ENCODE measurements at regions not wholly inside any gene's neighbourhood (a gene's known extent, or its start where the extent isn't known, plus 50 kb on each side); places are given as distances from the start of the nearest gene placed in this dataset.

GRCh38 chr18:76232010-76232409 lies 263.0 kb downstream of the ZNF516 start:
- no peak overlapping the region for H3K27ac Mint-ChIP-seq
- ATAC-seq (no peak), DNase-seq (no peak)
- peaks cover 4% of the 10 kb centered on the region for H3K9me3 Mint-ChIP-seq
- no peaks in the 10 kb centered on the region for H3K36me3 Mint-ChIP-seq (ENCODE audit: low read depth)
- peaks cover 5% of the 10 kb centered on the region for H3K27me3 Mint-ChIP-seq
- H3K4me1 Mint-ChIP-seq, result no peaks in the 10 kb centered on the region
- no peak overlapping the region for H3K4me3 Mint-ChIP-seq

- H3K9me3 Mint-ChIP-seq, result no peaks in the 10 kb centered on the region
- ATAC-seq, result no peak
- peaks cover 5% of the 10 kb centered on the region for H3K27me3 Mint-ChIP-seq
- no peak for DNase-seq
- no peak overlapping the region for H3K4me3 Mint-ChIP-seq
- H3K4me1 Mint-ChIP-seq, result no peaks in the 10 kb centered on the region
- H3K27ac Mint-ChIP-seq, result no peak overlapping the region
- no peaks in the 10 kb centered on the region for H3K36me3 Mint-ChIP-seq (ENCODE audit: low read depth)
These were observed 263.6 kb downstream of the ZNF516 start for GRCh38 chr18:76231402-76231801.

GRCh38 chr18:76230791-76231190 lies 264.3 kb downstream of the ZNF516 start:
- Mint-ChIP-seq H3K4me3 (no peak overlapping the region), H3K27ac (no peak overlapping the region)

GRCh38 chr18:76228716-76229115 lies 266.3 kb downstream of the ZNF516 start:
- Mint-ChIP-seq H3K27ac (no peak overlapping the region), H3K36me3 (ENCODE audit: low read depth) (no peaks in the 10 kb centered on the region), H3K9me3 (no peaks in the 10 kb centered on the region), H3K27me3 (peaks cover 4% of the 10 kb centered on the region), H3K4me3 (no peak overlapping the region), H3K4me1 (no peaks in the 10 kb centered on the region)
- ATAC-seq, result no peak
- DNase-seq, result no peak

More at GRCh38 chr18:76230791-76231190, 264.3 kb downstream of the ZNF516 start:
- DNase-seq (no peak), ATAC-seq (no peak)
- no peaks in the 10 kb centered on the region for H3K36me3 Mint-ChIP-seq (ENCODE audit: low read depth)
- peaks cover 5% of the 10 kb centered on the region for H3K27me3 Mint-ChIP-seq
- H3K9me3 Mint-ChIP-seq, result no peaks in the 10 kb centered on the region
- no peaks in the 10 kb centered on the region for H3K4me1 Mint-ChIP-seq

GRCh38 chr18:76227759-76228158 lies 267.3 kb downstream of the ZNF516 start:
- DNase-seq (no peak), ATAC-seq (no peak)
- Mint-ChIP-seq H3K27me3 (peaks cover 4% of the 10 kb centered on the region), H3K36me3 (ENCODE audit: low read depth) (no peaks in the 10 kb centered on the region), H3K4me1 (no peaks in the 10 kb centered on the region), H3K4me3 (no peak overlapping the region), H3K9me3 (no peaks in the 10 kb centered on the region), H3K27ac (no peak overlapping the region)

- H3K27ac Mint-ChIP-seq, result no peak overlapping the region
- ATAC-seq (no peak), DNase-seq (no peak)
- no peak overlapping the region for H3K4me3 Mint-ChIP-seq
- H3K9me3 Mint-ChIP-seq, result no peaks in the 10 kb centered on the region
- no peaks in the 10 kb centered on the region for H3K27me3 Mint-ChIP-seq
- no peaks in the 10 kb centered on the region for H3K4me1 Mint-ChIP-seq
- no peaks in the 10 kb centered on the region for H3K36me3 Mint-ChIP-seq (ENCODE audit: low read depth)
These were observed 271.6 kb downstream of the ZNF516 start for GRCh38 chr18:76223403-76223802.

GRCh38 chr18:76219023-76219422 lies 276.0 kb downstream of the ZNF516 start:
- Mint-ChIP-seq H3K9me3 (no peaks in the 10 kb centered on the region), H3K27ac (no peak overlapping the region), H3K27me3 (no peaks in the 10 kb centered on the region), H3K4me3 (no peak overlapping the region), H3K4me1 (peaks cover 2% of the 10 kb centered on the region), H3K36me3 (ENCODE audit: low read depth) (no peaks in the 10 kb centered on the region)
- DNase-seq (no peak), ATAC-seq (no peak)

- H3K27me3 Mint-ChIP-seq, result peaks cover 2% of the 10 kb centered on the region
- H3K9me3 Mint-ChIP-seq, result no peaks in the 10 kb centered on the region
- H3K27ac Mint-ChIP-seq, result no peak overlapping the region
- H3K4me3 Mint-ChIP-seq, result no peak overlapping the region
- no peaks in the 10 kb centered on the region for H3K36me3 Mint-ChIP-seq (ENCODE audit: low read depth)
- ATAC-seq, result no peak
- peaks cover 10% of the 10 kb centered on the region for H3K4me1 Mint-ChIP-seq
- no peak for DNase-seq
These were observed 278.9 kb downstream of the ZNF516 start for GRCh38 chr18:76216096-76216495.

- ATAC-seq, result no peak
- H3K4me1 Mint-ChIP-seq, result peaks cover 21% of the 10 kb centered on the region
- no peaks in the 10 kb centered on the region for H3K9me3 Mint-ChIP-seq
- peaks cover 3% of the 10 kb centered on the region for H3K27me3 Mint-ChIP-seq
- no peaks in the 10 kb centered on the region for H3K36me3 Mint-ChIP-seq (ENCODE audit: low read depth)
- H3K27ac Mint-ChIP-seq, result no peak overlapping the region
- no peak overlapping the region for H3K4me3 Mint-ChIP-seq
- no peak for DNase-seq
These were observed 281.1 kb downstream of the ZNF516 start for GRCh38 chr18:76213991-76214390.

- DNase-seq, result no peak
- Mint-ChIP-seq H3K36me3 (ENCODE audit: low read depth) (no peaks in the 10 kb centered on the region), H3K27me3 (peaks cover 5% of the 10 kb centered on the region), H3K4me1 (peaks cover 26% of the 10 kb centered on the region), H3K27ac (no peak overlapping the region), H3K9me3 (no peaks in the 10 kb centered on the region), H3K4me3 (no peak overlapping the region)
- ATAC-seq, result no peak
These were observed 282.1 kb downstream of the ZNF516 start for GRCh38 chr18:76212960-76213359.

- ATAC-seq (peak; percentile 87), DNase-seq (no peak)
- no peaks in the 10 kb centered on the region for H3K36me3 Mint-ChIP-seq (ENCODE audit: low read depth)
- peak overlapping the region; percentile 53 for H3K27ac Mint-ChIP-seq
- H3K4me1 Mint-ChIP-seq, result peaks cover 26% of the 10 kb centered on the region
- H3K4me3 Mint-ChIP-seq, result no peak overlapping the region
- H3K27me3 Mint-ChIP-seq, result peaks cover 14% of the 10 kb centered on the region
- no peaks in the 10 kb centered on the region for H3K9me3 Mint-ChIP-seq
These were observed 285.4 kb downstream of the ZNF516 start for GRCh38 chr18:76209597-76209996.

GRCh38 chr18:76208678-76209306 lies 286.2 kb downstream of the ZNF516 start:
- H3K9me3 Mint-ChIP-seq, result no peaks in the 10 kb centered on the region
- no peaks in the 10 kb centered on the region for H3K36me3 Mint-ChIP-seq (ENCODE audit: low read depth)
- no peak for ATAC-seq
- H3K4me1 Mint-ChIP-seq, result peaks cover 23% of the 10 kb centered on the region
- no peak for DNase-seq
- peaks cover 19% of the 10 kb centered on the region for H3K27me3 Mint-ChIP-seq
- no peak overlapping the region for H3K4me3 Mint-ChIP-seq
- peak overlapping the region; percentile 53 for H3K27ac Mint-ChIP-seq

GRCh38 chr18:76205906-76206305 lies 289.1 kb downstream of the ZNF516 start:
- Mint-ChIP-seq H3K36me3 (ENCODE audit: low read depth) (no peaks in the 10 kb centered on the region), H3K4me3 (no peak overlapping the region), H3K27me3 (peaks cover 25% of the 10 kb centered on the region), H3K4me1 (peaks cover 18% of the 10 kb centered on the region), H3K9me3 (no peaks in the 10 kb centered on the region), H3K27ac (no peak overlapping the region)
- ATAC-seq (no peak), DNase-seq (no peak)

GRCh38 chr18:76203552-76203951 lies 291.5 kb downstream of the ZNF516 start:
- ATAC-seq, result peak; percentile 68

GRCh38 chr18:76202322-76202721 lies 292.7 kb downstream of the ZNF516 start:
- DNase-seq, result no peak
- no peak for ATAC-seq
- H3K27ac Mint-ChIP-seq, result no peak overlapping the region
- H3K27me3 Mint-ChIP-seq, result peaks cover 20% of the 10 kb centered on the region
- no peaks in the 10 kb centered on the region for H3K9me3 Mint-ChIP-seq
- no peak overlapping the region for H3K4me3 Mint-ChIP-seq
- H3K36me3 Mint-ChIP-seq (ENCODE audit: low read depth), result no peaks in the 10 kb centered on the region
- peaks cover 2% of the 10 kb centered on the region for H3K4me1 Mint-ChIP-seq

More at GRCh38 chr18:76203552-76203951, 291.5 kb downstream of the ZNF516 start:
- peaks cover 24% of the 10 kb centered on the region for H3K27me3 Mint-ChIP-seq
- peaks cover 4% of the 10 kb centered on the region for H3K4me1 Mint-ChIP-seq
- no peaks in the 10 kb centered on the region for H3K36me3 Mint-ChIP-seq (ENCODE audit: low read depth)
- DNase-seq, result no peak
- no peak overlapping the region for H3K27ac Mint-ChIP-seq
- H3K9me3 Mint-ChIP-seq, result no peaks in the 10 kb centered on the region
- no peak overlapping the region for H3K4me3 Mint-ChIP-seq

GRCh38 chr18:76195601-76196000 lies 299.4 kb downstream of the ZNF516 start:
- H3K4me3 Mint-ChIP-seq, result no peak overlapping the region
- peaks cover 5% of the 10 kb centered on the region for H3K27me3 Mint-ChIP-seq
- H3K27ac Mint-ChIP-seq, result no peak overlapping the region
- DNase-seq (no peak), ATAC-seq (no peak)
- H3K9me3 Mint-ChIP-seq, result no peaks in the 10 kb centered on the region
- H3K36me3 Mint-ChIP-seq (ENCODE audit: low read depth), result no peaks in the 10 kb centered on the region
- no peaks in the 10 kb centered on the region for H3K4me1 Mint-ChIP-seq

Measured in activated naive CD8-positive, alpha-beta T cell treated with anti-CD3 and anti-CD28 coated beads, Interleukin-2, amount 50 U/mL, for 24 hours (primary cell).